ENCODE measurements at regions not wholly inside any gene's neighbourhood (a gene's known extent, or its start where the extent isn't known, plus 50 kb on each side); places are given as distances from the start of the nearest gene placed in this dataset.

DNA sequence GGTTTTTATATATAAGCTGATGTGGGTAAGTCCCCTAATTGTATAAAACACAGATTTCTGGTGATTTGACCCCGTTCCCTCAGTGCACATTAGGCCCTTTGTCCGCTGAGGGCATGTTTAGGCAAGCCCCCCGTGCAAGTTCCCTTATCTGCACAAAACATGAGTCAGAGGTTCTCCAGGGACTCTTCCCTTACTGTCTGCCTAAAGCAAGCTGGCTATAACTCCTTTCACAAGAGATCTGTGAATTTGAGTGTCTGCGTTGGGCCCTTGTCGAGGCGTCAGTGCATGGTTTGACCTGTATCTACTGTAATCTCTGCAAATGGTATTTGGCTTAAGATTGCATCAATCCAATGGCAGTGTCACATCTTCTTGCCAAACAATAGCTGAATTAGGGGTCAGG is 712.8 kb downstream of the CDH8 start:
- no peak for DNase-seq (ENCODE audit: low spot score)

DNA sequence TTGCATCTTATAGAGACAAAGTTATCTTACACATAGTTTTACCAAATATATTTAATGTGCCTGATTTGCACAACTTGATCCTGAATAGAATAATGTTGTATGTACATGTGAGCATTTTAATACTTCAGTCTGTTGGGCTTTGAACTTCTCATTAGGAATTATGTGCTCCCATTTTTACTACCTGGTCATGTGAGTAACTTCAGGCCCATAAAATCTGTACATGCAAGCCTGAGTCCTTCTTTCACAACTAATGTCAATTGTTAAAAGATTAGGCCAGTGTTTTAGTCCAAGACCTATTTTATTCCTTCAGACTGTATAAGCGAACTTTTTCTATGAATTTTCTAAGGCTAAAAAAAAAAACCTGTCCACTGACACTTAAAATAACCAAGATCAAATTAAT is 715.4 kb downstream of the CDH8 start:
- no peak for DNase-seq (ENCODE audit: low spot score)

- no peak for DNase-seq (ENCODE audit: low spot score)
Measured at GRCh38 chr16:61313931-61314330, 722.3 kb downstream of the CDH8 start.

GRCh38 chr16:61309386-61309785 is 726.9 kb downstream of the CDH8 start:
- DNase-seq (ENCODE audit: low spot score) = no peak

DNA sequence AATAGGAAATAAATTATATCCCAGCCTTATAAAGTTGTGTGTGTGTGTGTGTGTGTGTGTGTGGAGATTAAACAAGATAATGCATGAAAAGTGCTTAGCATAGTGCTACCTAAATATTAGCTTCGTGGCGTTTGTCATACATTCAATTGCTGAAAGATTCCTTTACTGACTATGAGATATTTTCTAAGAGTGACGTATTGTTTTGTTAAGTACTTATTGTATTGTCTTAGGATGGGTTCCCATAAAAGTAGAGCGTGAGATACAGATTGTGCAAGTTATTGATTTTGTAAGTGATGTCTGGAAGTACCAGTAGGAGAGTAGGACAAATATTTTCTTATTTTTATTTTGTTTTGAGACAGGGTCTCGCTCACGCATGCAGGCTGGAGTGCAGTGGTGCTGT is 730.0 kb downstream of the CDH8 start:
- no peak for DNase-seq (ENCODE audit: low spot score)

- no peak for DNase-seq (ENCODE audit: low spot score)
Measured at GRCh38 chr16:61296814-61297213, 739.4 kb downstream of the CDH8 start.

DNA sequence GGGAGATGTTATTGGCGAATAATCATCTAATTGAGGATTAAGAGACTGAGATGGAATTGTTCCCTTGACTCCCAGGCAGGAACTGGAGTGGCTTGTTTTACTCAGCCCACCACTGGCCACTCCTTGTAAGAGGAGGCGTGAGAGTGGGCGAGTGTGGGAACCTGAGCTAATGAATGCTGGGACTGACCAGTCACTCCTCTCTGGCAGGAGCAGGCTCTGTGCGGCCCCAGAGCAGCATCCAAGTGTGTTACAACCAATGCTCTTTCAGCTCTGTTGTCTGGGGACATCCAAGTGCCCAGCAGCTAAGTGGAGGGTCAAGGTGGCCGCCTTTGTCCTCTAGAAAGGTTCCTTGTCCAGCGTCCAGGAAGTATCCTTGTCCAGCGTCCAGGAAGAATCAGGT is 739.9 kb downstream of the CDH8 start:
- no peak for DNase-seq (ENCODE audit: low spot score)

- no peak for DNase-seq (ENCODE audit: low spot score)
Measured at GRCh38 chr16:61295311-61295710, 740.9 kb downstream of the CDH8 start.

- no peak for DNase-seq (ENCODE audit: low spot score)
Measured at GRCh38 chr16:61289141-61289540, 747.1 kb downstream of the CDH8 start.

DNA sequence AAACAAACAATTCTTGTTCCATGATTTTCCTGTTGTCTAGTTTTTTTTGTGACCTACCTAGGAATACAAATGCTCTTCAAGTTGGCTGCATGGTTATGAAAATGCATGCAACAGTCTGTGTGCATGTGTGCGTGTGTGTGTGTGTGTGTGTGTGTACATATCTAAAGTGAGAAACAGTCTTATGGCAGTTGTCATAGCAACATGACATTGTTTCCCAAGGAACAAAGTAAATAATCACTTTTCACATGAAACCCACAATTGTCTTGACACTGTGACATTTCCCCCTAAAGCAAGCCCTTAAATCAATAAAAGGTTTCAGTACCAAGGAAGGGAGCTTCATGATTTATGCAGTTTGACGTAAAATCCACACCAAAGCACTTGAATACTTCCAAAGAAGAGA is 758.4 kb downstream of the CDH8 start:
- DNase-seq (ENCODE audit: low spot score) = no peak

DNA sequence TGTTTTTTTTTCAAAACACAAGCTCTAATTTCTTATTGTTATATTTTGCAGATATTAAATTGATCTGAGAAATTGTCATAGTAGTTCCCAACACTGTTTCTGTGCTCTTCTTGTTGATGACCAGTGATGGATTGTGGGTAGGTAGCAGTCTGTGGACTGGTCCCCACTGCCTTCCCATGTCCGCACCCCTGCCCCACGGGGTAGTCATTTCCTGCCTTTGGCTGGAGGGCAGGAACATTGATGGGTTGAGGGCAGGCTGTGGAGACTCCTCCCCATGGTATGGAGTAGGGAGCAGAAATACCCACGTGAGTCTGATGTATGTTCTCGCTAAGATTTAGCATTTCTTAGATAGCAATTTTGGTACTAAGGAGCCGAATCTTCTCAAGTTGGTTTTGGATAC is 762.0 kb downstream of the CDH8 start:
- DNase-seq (ENCODE audit: low spot score) = no peak

GRCh38 chr16:61270726-61271125 is 765.5 kb downstream of the CDH8 start:
- DNase-seq (ENCODE audit: low spot score) = no peak

DNA sequence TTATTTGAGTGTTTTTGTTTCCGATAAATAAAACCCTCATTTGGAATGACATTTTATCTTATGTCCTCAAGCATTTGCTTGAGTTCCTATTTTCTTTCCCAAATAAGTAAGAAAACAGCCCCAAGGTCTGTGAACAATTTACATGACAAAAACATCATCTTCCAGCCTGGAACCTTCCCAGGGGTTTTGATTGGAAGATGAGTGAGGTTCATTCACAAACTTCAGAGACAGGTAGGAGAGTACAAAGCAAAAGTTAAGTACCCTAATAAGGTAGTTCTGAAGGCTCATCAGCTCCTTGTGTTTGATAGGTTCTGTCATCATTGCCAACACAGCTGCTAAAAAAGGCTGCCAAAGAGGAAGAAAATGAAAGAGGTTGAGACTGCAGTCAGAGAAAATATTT is 772.8 kb downstream of the CDH8 start:
- DNase-seq (ENCODE audit: low spot score) = no peak

- DNase-seq (ENCODE audit: low spot score) = no peak
Measured at GRCh38 chr16:61261315-61261714, 774.9 kb downstream of the CDH8 start.

DNA sequence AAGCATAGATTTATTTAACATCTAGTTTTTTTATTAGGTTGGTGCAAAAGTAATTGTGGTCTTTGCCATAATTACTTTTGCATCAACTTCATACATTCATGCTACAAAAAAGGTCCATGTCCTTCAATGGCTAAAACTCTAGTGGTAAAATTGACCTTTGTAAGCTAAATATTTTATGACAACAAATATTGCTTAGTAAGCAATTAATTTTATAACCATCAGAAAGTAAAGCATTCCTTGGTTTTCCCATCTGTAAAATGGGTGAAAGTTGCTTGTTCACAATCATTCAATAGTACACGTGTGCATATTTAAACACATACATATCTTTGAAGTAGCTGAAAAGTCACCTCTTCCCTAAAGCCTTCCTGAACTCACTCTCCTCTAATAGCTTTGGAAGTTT is 789.6 kb downstream of the CDH8 start:
- no peak for DNase-seq (ENCODE audit: low spot score)

DNA sequence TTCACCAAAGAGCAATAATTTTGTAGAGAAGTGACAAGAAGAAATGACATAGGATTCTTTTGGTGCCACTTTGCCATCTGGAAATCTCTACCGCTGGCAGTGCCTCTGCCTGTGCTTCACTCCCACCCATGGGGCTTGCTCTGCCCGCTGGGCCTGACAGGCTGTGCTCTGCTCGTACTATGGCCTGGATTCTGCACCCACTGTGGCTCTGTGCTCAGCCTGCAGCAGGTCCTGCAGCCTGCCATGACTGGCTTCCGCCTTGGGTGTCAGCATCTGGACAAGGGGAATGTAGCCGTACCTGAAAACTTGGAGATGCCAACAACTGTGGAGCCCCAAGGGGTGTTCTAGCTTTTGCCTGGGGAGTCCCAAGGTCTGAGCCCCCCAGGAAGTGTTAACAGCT is 792.3 kb downstream of the CDH8 start:
- no peak for DNase-seq (ENCODE audit: low spot score)

DNA sequence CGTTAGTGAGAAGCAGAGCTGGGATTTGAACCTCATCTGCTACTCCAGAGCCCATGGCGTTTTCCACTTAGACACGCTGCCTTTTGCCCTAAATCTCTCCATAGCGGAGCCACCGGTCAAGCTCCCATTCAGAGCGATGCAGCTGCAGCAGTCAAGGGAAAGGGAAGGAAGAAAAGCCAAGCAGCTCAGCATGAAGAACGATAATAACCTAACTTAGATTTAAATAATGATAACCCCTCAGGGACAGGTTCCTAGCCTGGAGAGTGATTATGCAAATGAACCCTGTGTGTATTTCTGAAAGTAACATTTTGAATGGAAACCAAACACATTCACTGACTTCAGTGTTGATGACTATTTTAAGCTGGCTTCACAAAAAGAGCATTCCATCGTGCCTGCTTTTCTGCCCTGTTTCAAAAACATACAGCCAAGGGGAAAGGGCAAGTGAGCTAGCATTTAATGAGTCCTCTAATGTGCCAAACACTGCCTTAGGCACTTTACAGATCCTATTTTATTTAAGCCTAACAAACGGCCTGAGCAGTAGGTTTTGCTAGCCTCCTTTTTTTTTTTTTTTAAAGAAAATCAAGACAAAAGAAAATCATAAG is 798.3 kb downstream of the CDH8 start:
- no peak for DNase-seq (ENCODE audit: low spot score)

DNA sequence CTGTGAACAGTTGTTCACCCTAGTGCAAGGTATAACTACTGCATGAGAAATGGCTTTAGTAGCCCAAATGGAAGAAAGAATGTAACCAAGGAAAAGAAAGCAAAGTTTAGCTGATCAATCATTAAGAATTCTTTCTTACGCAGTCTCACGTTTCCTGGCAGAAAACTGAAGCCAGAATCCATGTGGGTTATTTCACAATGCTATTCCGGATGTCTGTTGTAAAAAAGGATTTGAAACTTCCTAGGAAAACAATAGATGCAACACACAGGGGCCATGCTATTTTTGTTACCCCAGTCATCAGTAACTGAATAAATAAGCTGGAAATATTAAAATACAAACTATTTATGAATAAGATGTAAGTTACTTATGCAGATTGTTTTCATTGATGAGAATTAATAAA is 802.5 kb downstream of the CDH8 start:
- DNase-seq (ENCODE audit: low spot score) = no peak

DNA sequence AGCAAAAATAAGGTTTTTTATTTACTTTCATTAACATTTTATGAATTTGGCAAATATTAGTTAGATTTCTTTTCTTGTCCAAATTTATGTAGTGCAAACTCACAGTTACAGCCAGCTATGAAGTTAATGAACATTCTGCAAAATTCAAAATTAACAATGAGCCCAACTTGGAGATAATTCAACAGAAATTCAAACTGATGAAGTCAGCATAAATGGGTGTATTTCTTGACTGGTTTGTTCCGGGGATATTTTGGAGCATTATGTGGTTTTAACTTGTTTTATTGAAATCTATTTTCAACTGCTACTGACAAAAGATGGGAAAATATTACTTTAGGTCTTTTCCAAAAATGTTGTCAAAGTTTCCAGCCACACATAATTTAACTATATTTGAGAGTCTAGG is 807.9 kb downstream of the CDH8 start:
- DNase-seq (ENCODE audit: low spot score) = no peak

DNA sequence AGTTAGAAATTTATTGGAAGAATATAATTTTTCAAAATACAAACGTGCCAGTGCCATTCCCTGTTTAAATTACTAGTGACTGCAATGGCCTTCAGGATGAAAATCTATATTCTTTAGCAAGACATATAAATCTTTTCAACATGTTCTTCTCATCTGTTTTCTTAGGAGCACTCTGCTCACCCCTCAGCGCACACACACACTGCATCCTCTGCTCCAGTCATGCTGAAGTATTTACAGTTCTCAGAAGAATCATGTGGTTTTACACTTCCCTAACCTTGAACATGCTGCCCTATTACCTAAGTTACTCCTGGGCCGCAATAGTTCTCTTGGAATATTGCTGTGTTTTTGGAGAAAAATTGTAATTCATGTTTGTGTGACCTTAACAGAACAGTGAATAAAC is 820.6 kb downstream of the CDH8 start:
- no peak for DNase-seq (ENCODE audit: low spot score)

- no peak for DNase-seq (ENCODE audit: low spot score)
Measured at GRCh38 chr16:61214780-61215179, 821.5 kb downstream of the CDH8 start.

- DNase-seq (ENCODE audit: low spot score) = no peak
Measured at GRCh38 chr16:61210076-61210475, 826.2 kb downstream of the CDH8 start.

- DNase-seq (ENCODE audit: low spot score) = no peak
Measured at GRCh38 chr16:61195006-61195405, 841.2 kb downstream of the CDH8 start.

DNA sequence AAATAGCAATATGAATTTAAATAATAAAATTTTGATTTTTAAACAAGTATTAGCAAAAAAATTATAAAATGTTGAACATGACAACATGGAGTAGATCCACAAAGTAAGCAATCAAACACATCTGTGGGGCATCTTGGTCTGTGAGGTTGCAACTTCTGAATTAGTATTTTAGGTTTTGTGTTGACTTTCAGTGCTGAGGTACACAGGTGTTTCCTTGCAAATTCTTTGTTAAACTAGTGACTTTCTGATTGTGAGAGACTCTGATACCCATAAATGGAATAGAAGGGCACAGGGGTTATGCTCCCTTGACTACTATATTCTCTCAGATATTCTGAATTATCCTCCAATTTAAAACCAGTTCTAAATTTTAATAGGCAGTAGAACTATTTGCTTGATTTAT is 841.7 kb downstream of the CDH8 start:
- DNase-seq (ENCODE audit: low spot score) = no peak

- no peak for DNase-seq (ENCODE audit: low spot score)
Measured at GRCh38 chr16:61182391-61182790, 853.8 kb downstream of the CDH8 start.
